ENCODE measurements at regions not wholly inside any gene's neighbourhood (a gene's known extent, or its start where the extent isn't known, plus 50 kb on each side); places are given as distances from the start of the nearest gene placed in this dataset.
"Not testable (repeated sequence)": the region's sequence is repeated elsewhere in the genome, so short reads cannot be mapped to it uniquely, and the experiment has no call there.

GRCh38 chrX:96538104-96538725 lies 146.4 kb upstream of the DIAPH2 start:
- DNase-seq (ENCODE audit: low spot score) = no peak

- DNase-seq (ENCODE audit: low spot score) = no peak
Observed at GRCh38 chrX:96540111-96540631, 144.5 kb upstream of the DIAPH2 start.

DNA sequence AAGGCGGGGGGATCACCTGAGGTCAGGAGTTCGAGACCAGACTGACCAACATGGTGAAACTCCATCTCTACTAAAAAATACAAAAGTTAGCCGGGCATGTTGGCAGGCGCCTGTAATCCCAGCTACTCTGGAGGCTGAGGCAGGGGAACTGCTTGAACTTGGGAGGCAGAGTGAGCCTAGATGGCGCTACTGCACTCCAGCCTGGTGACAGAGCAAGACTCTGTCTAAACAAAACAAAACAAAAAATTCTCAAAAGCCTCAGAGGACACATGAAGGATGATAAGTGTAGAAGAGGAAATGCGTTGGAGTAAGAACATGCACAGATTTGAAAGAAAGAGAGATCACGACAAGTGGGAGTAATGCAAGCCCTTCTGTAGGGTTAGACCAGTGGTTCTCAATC lies 138.4 kb upstream of the DIAPH2 start:
- DNase-seq (ENCODE audit: low spot score) = not testable (repeated sequence)

- DNase-seq (ENCODE audit: low spot score) = no peak
Observed at GRCh38 chrX:96551322-96551872, 133.2 kb upstream of the DIAPH2 start.

DNA sequence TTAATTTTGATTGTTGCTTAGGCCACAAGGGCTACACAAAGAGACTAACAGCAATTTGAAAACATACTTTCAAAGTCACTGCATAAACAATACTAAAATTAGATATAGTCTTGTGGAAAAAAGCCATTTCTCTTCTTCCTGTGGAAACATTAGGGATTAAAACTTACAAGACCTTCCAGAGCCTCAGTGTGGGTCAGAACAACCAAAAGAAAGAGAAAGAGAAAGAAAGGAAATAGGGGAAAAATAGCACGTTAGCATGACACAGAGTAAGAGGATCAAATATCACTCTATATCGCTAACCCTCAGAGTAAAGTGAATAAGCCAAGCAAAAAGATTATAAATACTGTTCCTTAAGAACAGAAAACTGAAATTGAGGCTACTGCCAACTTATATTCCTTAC lies 127.8 kb upstream of the DIAPH2 start:
- DNase-seq (ENCODE audit: low spot score) = no peak

DNA sequence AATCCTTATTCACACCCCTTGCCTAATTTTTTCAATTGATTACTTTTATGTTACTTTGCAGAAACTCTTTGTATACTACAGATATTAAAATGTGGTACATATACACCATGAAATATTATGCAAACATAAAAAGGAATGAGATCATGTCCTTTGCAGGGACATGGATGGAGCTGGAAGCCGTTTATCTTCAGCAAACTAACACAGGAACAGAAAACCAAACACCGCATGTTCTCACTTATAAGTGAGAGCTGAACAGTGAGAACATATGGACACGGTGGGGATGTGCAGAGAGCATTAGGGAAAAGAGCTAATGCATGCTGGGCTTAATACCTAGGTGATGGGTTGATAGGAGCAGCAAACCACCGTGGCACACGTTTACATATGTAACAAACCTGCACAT lies 123.5 kb upstream of the DIAPH2 start:
- not testable (repeated sequence) for DNase-seq (ENCODE audit: low spot score)

- DNase-seq (ENCODE audit: low spot score) = no peak
Observed at GRCh38 chrX:96563646-96564045, 121.0 kb upstream of the DIAPH2 start.

GRCh38 chrX:96564595-96564994 lies 120.0 kb upstream of the DIAPH2 start:
- DNase-seq (ENCODE audit: low spot score) = no peak

- DNase-seq (ENCODE audit: low spot score) = no peak
Observed at GRCh38 chrX:96566878-96567277, 117.8 kb upstream of the DIAPH2 start.

GRCh38 chrX:96568071-96568470 lies 116.6 kb upstream of the DIAPH2 start:
- no peak for DNase-seq (ENCODE audit: low spot score)

- DNase-seq (ENCODE audit: low spot score) = no peak
Observed at GRCh38 chrX:96569034-96569433, 115.6 kb upstream of the DIAPH2 start.

DNA sequence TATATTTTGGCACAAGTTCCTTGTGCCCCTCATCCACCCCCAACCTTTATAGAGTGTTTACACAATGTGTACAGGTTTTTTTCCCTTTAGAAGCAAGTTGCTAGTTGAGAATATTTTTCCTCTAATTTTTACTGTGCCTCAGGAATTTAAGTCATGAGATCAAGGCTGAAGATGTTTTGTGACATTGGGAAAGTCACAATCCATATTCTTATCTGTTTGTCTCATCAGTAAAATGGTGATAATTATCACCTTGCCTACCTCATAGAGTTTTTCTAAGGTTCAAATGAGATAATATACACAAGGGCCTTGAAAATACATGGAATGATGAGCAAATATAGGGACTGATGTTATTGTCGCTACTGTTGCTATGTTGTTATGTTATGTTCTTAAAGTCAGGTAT lies 109.6 kb upstream of the DIAPH2 start:
- DNase-seq (ENCODE audit: low spot score) = no peak

GRCh38 chrX:96576368-96576767 lies 108.3 kb upstream of the DIAPH2 start:
- no peak for DNase-seq (ENCODE audit: low spot score)

- DNase-seq (ENCODE audit: low spot score) = no peak
Observed at GRCh38 chrX:96578781-96579180, 105.9 kb upstream of the DIAPH2 start.

DNA sequence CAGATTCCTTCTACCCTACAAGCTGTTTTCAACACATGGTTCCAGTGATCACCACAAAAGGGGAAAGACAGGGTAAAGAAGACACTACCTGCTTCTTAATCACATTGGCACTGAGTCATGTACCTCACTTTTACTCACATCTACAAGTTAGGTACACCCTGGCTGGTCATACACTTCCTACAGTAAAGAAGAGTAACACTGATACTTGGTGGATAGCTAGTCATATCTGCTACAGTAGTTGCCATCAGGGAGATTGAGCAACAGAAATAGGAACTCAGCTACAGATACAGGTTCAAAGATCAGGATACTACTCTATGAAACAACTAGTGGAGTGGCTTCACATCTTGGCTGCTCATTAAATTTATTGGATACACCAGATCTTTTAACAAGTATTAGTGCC lies 105.4 kb upstream of the DIAPH2 start:
- DNase-seq (ENCODE audit: low spot score) = no peak

- DNase-seq (ENCODE audit: low spot score) = no peak
Observed at GRCh38 chrX:96590403-96590802, 94.2 kb upstream of the DIAPH2 start.

- peak; percentile 66 for DNase-seq (ENCODE audit: low spot score)
Observed at GRCh38 chrX:96591421-96591820, 93.2 kb upstream of the DIAPH2 start.

DNA sequence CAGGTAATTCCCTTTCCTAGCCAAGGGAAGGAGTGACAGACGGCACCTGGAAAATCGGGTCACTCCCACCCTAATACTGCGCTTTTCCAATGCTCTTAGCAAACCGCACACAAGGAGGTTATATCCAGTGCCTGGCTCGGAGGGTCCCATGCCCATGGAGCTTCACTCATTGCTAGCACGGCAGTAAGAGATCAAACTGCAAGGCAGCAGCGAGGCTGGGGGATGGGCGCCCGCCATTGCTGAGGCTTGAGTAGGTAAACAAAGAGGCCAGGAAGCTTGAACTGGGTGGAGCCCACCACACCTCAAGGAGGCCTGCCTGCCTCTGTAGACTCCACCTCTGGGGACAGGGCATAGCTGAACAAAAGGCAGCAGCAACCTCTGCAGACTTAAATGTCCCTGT lies 86.8 kb upstream of the DIAPH2 start:
- not testable (repeated sequence) for DNase-seq (ENCODE audit: low spot score)

- DNase-seq (ENCODE audit: low spot score) = no peak
Observed at GRCh38 chrX:96611619-96612362, 72.9 kb upstream of the DIAPH2 start.

- no peak for DNase-seq (ENCODE audit: low spot score)
Observed at GRCh38 chrX:96615448-96615847, 69.2 kb upstream of the DIAPH2 start.

- DNase-seq (ENCODE audit: low spot score) = no peak
Observed at GRCh38 chrX:96619588-96619987, 65.1 kb upstream of the DIAPH2 start.

DNA sequence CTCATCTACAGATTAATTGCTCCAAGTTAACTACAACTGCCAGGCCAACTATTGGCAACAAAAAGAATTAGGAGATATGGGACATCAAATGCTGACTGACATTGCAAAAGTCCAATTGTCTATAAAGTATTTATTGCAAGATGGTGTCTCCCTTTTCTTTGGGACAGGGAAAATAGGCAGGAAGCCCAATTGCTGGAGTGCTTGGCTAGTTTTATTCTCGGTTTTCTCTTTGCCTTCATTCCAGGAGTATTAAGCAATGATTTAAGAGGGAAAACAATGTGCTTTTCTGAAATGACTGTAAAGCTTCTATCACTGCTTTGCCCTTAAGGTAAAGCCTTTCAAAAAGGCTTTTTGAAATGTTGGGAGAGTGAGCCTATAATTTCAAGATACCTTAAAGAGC lies 62.8 kb upstream of the DIAPH2 start:
- no peak for DNase-seq (ENCODE audit: low spot score)
